Testis (tissue), 2 donors: ENCODE measurements at regions not wholly inside any gene's neighbourhood (a gene's known extent, or its start where the extent isn't known, plus 50 kb on each side); places are given as distances from the start of the nearest gene placed in this dataset.
"Not testable (repeated sequence)": the region's sequence is repeated elsewhere in the genome, so short reads cannot be mapped to it uniquely, and the experiment has no call there.

ENCODE experiments used
- CTCF ChIP-seq, 3 experiments: fragments of 450-650 bp in 2 of 3; fragments of 200-600 bp in 1 of 3; sonication (generic) in 1 of 3; IDR thresholded peaks; one replicate each; pipeline ENCODE4 v1.5.1; 2016 to 2019; ENCODE audit warnings: antibody characterized with exemption in 3 of 3, mild to moderate bottlenecking in 2 of 3, moderate library complexity in 1 of 3
- POLR2A ChIP-seq: fragments of 450-650 bp; IDR thresholded peaks from one replicate; pipeline ENCODE4 v1.6.1; 2017; ENCODE audit warnings: antibody characterized with exemption, mild to moderate bottlenecking, moderate library complexity

- TF ChIP-seq CTCF (IDR thresholded peaks at IDR 0.05); POLR2A: not testable (repeated sequence)
Observed at GRCh38 chr7:150192541-150192940, 130.6 kb upstream of the LRRC61 start.
